GM18873 (cell line): ENCODE measurements at regions not wholly inside any gene's neighbourhood (a gene's known extent, or its start where the extent isn't known, plus 50 kb on each side); places are given as distances from the start of the nearest gene placed in this dataset.
A peak's percentile ranks its signal among the peaks of the same experiment; 100 is the strongest.

Experiments used
- ATAC-seq: cut with Tn5 transposase; IDR thresholded peaks from one replicate; pipeline ENCODE4 v1.9.1; 2021; ENCODE audit warnings: mild to moderate bottlenecking, moderate library complexity, moderate number of reproducible peaks; ENCODE audit not compliant: unreplicated experiment, low FRiP score

GRCh38 chr10:123306290-123306689 lies 152.1 kb downstream of the BUB3 start:
- ATAC-seq: no peak

DNA sequence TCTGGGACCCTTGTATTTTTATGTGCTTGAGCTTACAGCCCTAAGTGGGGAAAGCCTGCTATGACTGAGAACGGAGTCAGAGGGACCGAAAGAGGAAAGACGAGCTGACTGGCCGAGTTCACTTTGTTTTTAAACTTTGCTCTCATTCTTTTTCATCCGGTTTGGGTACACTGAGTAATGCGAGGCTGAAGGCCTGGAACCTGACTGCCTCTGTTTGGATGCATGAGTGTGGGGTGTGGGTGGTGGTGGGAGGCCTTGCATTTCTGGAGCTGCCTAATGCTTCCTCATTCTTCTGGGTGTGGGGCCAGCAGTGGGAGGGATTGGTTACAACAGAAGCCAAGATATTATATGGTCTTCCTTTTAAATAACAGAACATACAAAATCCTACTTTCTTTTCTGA lies 155.5 kb downstream of the BUB3 start:
- no peak for ATAC-seq

DNA sequence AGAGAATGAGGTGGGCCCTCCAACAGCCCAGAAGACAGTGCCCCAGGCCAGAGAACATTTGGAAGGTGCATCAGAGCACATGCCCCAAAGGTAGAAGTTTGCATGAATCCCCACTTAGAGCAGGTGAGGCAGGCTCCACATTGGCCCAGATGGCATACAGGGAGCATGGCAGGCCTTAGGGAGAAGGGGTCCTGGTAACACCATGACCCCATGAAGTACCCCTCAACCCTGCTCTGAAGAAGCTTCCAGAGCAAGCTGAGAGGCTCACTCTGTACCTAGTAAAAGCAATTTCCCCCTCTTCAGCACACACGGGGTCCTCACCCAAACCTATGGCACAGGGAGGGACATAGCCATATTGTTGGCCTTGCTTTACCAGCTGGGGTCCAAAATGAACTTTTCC lies 162.6 kb downstream of the BUB3 start:
- ATAC-seq: no peak

DNA sequence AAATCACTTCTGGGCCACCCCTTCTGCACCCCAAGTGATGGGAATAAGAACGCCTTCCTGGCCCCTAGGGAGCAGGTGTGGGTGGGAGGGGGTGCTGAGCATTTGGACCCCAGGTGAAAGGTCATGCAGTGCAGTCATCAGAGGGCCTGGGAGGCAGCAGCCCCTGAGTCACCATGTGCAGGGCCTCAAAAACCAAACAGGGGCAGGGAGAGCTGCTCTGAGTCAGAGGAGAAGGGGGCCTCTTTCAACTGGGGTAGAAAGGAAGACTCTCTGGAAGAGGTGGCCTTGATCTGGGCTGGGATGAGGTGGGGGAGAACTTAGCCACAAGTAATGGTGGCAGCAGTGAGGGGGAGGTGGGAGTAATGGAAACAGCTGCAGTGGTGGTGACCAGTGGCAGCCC lies 164.3 kb downstream of the BUB3 start:
- ATAC-seq: no peak

DNA sequence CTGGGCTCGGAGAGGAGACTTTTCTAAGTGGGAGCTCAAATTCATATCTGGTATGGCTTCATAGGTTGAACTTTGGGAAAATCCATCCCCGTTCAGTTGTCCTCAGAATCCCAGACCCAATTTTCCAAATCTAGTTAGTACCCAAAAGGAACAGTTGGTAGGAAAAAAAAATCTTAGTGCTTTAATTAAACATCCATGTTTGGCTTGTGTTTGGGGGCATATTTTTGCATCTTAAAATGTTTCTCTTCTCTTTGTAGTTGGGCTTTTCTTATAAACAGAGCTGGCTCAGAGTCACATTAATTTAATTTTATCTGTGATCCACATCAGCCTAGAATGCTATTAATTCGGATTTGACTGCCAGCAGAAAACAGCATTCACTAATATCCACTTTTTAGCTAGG lies 165.9 kb downstream of the BUB3 start:
- ATAC-seq: no peak

- ATAC-seq: no peak
Observed at GRCh38 chr10:123323884-123324283, 169.7 kb downstream of the BUB3 start.

DNA sequence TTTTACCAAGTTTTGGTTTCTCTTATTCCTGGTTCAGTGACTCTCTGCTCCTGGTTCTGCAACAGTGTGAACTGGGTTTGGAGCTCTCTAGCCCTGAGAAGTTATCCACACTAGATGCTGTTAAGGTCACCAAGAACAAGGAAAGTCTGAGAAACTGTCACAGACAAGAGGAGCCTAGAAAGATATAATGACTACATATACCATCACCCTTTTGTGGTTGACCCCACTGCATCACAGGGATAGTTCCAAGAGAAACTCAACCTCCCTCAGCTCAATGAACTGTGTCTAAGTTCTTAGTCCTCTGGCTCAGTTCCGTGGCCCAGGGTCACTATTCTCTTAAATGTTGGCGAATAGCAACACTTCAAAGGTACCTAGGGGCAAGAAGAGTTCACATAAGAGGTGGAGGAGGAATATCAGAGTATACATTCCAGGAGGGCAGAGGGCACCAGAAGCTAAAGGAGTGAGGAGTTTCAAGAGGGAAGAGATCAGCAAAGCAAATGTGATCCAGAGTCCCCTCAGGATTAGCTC lies 171.5 kb downstream of the BUB3 start:
- no peak for ATAC-seq

DNA sequence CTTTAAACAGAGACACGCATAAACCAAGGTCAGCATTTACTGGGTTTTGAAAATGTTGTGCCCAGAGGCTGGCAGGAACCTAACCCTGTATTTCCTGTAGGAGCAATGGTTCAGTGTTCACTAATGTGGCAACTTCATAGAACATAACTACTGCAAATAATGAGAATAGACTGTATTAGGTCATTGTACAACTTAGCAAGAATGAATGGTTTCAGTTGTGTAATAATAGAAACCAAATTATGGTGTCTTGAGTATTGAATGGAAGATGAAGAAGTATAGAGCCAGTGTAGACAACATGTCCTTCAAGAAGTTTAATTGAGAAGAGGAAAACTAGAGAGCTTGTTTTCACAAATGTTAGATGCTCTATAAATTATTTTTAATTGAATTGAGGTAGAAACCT lies 172.5 kb downstream of the BUB3 start:
- ATAC-seq: no peak

DNA sequence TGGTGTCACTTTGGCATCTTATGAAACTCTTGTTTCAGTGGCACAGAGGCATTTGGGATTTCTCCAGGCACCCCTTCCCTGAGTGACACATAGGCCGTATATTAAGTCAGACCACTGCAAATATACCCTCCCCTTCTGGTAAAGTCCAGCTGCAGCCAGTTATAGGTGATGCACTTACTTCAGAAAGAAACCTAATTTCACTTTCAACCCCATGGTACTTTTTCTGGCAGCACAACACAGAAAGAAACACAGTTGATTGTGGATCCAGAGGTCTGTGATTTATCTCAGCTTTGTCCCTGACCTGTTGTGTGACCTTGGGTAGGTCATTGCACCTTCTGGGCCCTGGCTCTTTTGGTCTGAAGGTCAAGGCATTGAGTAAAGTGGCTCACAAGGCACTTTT lies 173.2 kb downstream of the BUB3 start:
- peak; percentile 88 for ATAC-seq

DNA sequence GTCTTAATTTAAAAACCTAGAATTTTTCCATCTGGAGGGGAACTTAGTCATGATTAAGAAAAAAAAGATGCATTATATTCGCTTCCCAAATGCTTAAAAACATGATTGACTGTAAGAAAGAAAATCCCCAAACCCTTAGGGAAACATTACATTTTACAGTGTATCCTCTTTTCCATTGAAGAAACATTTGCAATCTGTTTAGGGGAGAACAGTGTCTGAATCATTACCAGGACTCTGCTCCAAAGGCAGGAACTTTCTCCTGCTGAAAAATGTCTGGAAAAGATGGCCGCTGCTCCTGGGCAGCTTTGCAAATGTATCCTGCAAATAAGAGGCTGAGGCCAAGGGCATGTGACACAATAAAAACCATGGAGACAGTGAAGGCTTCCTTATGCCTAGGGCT lies 173.7 kb downstream of the BUB3 start:
- no peak for ATAC-seq

- ATAC-seq: no peak
Observed at GRCh38 chr10:123331438-123331837, 177.2 kb downstream of the BUB3 start.

DNA sequence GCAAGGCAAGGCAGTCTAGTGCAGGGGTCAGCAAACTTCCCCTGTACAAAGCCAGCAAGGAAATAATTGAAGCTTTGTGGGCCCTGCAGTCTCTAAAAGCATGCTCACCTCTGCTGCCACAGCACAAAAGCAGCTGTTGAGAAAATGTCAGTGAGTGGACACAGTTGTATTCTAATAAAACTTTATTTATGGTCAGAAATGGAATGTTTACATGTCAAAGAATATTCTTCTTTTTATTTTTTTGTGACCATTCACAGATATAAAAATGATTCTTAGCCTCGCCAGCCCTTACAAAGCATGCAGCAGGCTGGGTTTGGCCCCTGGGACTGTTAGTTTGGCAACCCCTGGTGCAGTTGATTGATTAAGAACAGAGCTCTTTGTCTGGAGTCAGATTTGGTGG lies 192.4 kb downstream of the BUB3 start:
- no peak for ATAC-seq

- ATAC-seq: no peak
Observed at GRCh38 chr10:123348691-123349572, 194.7 kb downstream of the BUB3 start.

DNA sequence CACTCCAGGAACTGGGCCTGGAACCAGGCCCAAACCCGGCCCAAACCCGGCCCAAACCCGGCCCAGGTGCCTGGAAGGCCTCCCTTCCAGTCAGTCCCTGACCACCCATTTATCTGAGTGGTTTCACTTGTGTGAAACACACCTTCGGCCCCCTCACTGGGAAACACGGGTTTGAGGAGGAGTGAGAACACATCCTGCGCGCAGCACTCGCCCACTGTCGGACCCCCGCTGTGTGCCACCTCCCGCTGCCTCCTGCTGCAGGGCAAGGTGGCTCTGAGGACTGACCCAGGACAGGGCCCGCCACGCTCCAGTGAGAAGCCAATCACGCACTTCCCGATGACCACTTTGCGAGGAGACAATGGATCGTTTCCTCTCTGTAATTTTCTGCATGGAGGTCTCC lies 197.5 kb downstream of the BUB3 start:
- ATAC-seq: no peak

DNA sequence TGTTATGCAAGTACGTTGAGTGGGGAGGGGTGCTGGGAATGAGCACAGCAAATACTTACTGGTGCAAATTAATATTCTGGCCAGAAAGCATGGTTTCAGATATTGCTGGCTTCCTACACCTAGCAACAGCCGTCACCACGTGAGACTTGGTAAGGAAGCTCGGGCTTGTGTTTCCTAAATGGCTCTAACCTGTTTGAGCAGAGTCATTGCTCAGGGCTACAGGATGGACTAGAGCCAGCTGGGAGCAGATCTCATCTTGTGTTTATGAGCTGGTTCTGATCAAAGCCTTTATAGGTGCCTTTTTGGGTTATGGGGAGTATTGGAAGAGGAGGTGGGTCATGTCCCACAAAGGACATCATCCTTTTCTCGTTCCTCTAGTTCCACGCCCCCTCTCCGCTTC lies 200.3 kb downstream of the BUB3 start:
- no peak for ATAC-seq

DNA sequence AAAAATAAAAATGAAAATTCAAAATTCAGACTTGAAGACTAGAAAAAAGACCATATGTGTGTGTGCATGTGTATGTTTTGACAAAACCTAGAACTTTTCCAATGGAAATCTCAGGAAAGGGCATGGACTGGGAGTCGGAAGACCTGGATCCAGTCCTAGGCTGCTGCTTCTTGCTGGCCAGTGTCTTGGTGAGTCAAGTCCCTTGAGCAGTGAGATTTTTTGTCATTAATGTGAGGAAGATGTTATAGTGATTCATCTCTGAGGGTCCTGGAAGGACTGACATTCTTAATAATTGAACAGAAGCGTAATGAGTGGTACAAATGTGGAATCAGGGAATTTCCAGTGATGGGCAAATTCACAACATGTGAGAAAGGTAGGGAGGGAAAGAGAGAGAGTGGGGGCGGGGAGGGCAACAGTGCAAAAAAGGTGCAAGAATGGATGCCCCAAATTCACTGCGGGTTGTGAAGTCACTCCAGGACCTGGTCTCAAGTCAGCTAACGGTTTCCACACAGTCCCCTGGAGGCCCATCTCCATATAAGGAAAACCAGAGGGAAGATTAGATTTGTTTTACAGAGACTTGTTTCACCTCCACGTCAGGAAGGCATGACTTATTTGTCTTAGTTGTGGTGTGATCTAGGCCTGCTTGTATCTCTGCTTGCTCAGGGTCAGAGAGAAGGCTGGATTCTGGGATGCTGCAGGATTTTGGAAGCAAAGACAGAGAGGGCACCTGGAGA lies 201.7 kb downstream of the BUB3 start:
- no peak for ATAC-seq

- ATAC-seq: no peak
Observed at GRCh38 chr10:123356799-123357198, 202.6 kb downstream of the BUB3 start.

GRCh38 chr10:123357421-123357930 lies 203.3 kb downstream of the BUB3 start:
- no peak for ATAC-seq

- no peak for ATAC-seq
Observed at GRCh38 chr10:123359539-123359938, 205.3 kb downstream of the BUB3 start.

GRCh38 chr10:123361832-123362231 lies 207.6 kb downstream of the BUB3 start:
- ATAC-seq: no peak

- no peak for ATAC-seq
Observed at GRCh38 chr10:123367195-123367594, 213.0 kb downstream of the BUB3 start.
